Amygdala (tissue), 56 donors: ENCODE measurements at regions not wholly inside any gene's neighbourhood (a gene's known extent, or its start where the extent isn't known, plus 50 kb on each side); places are given as distances from the start of the nearest gene placed in this dataset.
A peak's percentile ranks its signal among the peaks of the same experiment; 100 is the strongest.
"Not testable (repeated sequence)": the region's sequence is repeated elsewhere in the genome, so short reads cannot be mapped to it uniquely, and the experiment has no call there.

ENCODE experiments used
- DNase-seq, 56 donors: peaks; one replicate each; lab custom pipeline; 2025; lab: John Stamatoyannopoulos, UW

- no peak for DNase-seq
Observed at GRCh38 chr10:118868589-118868988, 113.8 kb upstream of the CACUL1 start.

GRCh38 chr10:118870467-118871243 is 115.9 kb upstream of the CACUL1 start:
- peak in 30 of 56 donors; percentile 4 to 79 (median 20) for DNase-seq

- DNase-seq: no peak
Observed at GRCh38 chr10:118871244-118871865, 116.6 kb upstream of the CACUL1 start.

- DNase-seq: no peak
Observed at GRCh38 chr10:118873091-118873737, 118.4 kb upstream of the CACUL1 start.

GRCh38 chr10:118873738-118874105 is 119.0 kb upstream of the CACUL1 start:
- no peak for DNase-seq

GRCh38 chr10:118874171-118874570 is 119.4 kb upstream of the CACUL1 start:
- DNase-seq: no peak

GRCh38 chr10:118875087-118875486 is 120.3 kb upstream of the CACUL1 start:
- no peak for DNase-seq

GRCh38 chr10:118882741-118883140 is 128.0 kb upstream of the CACUL1 start:
- no peak for DNase-seq

GRCh38 chr10:118892255-118892654 is 137.3 kb upstream of the NANOS1 start:
- no peak for DNase-seq

- not testable (repeated sequence) for DNase-seq
Observed at GRCh38 chr10:118894891-118895290, 134.6 kb upstream of the NANOS1 start.

GRCh38 chr10:118900617-118901016 is 128.9 kb upstream of the NANOS1 start:
- no peak for DNase-seq

- DNase-seq: no peak
Observed at GRCh38 chr10:118901380-118901779, 128.1 kb upstream of the NANOS1 start.

GRCh38 chr10:118901906-118902305 is 127.6 kb upstream of the NANOS1 start:
- DNase-seq: no peak

- DNase-seq: not testable (repeated sequence)
Observed at GRCh38 chr10:118902656-118903055, 126.9 kb upstream of the NANOS1 start.

- no peak for DNase-seq
Observed at GRCh38 chr10:118903251-118903650, 126.3 kb upstream of the NANOS1 start.

GRCh38 chr10:118903691-118904090 is 125.8 kb upstream of the NANOS1 start:
- no peak for DNase-seq

- DNase-seq: no peak
Observed at GRCh38 chr10:118904286-118904685, 125.2 kb upstream of the NANOS1 start.

- no peak for DNase-seq
Observed at GRCh38 chr10:118907051-118907450, 122.5 kb upstream of the NANOS1 start.

- peak in 19 of 56 donors; percentile 1 to 45 (median 8) for DNase-seq
Observed at GRCh38 chr10:118908557-118909256, 120.8 kb upstream of the NANOS1 start.

- DNase-seq: no peak
Observed at GRCh38 chr10:118910702-118911101, 118.8 kb upstream of the NANOS1 start.

- DNase-seq: no peak
Observed at GRCh38 chr10:118911363-118911762, 118.2 kb upstream of the NANOS1 start.
